ENCODE measurements at regions not wholly inside any gene's neighbourhood (a gene's known extent, or its start where the extent isn't known, plus 50 kb on each side); places are given as distances from the start of the nearest gene placed in this dataset.

DNA sequence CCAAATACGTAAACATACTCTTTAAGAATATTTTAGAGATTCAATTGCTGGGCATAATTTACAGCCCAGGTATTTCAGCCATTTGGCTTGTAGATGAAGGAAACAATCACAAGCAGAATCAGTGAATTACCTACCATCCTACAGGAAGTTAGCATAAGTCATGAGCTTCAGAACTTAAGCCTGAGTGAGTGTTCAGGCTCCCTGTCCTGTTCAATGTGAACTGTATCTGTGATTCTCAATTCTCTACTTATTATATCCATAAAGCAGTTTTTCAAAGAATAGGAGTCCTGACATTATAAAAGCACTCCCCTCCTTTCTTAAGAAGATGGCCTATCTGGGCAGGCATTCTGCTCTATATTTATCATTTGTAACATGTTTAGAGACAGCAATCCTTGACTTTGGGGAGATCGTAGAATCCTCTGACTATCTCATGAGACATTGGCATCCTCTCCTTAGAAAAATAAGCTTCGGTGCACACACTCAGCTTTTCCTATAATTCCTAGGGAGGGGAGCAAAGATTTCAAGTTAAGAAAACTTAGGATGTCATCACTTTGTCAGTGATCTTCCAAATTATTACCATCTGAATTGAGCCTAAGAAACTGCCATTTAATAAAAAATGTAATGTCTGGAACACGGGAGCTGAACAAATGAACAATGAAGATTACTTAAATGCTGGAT is 645.2 kb upstream of the IGFBP3 start:
- no peak for TF ChIP-seq CTCF (IDR thresholded peaks at IDR 0.05)
- no peak for TF ChIP-seq POLR2A (IDR thresholded peaks at IDR 0.05)
